ENCODE measurements at regions not wholly inside any gene's neighbourhood (a gene's known extent, or its start where the extent isn't known, plus 50 kb on each side); places are given as distances from the start of the nearest gene placed in this dataset.

- TF ChIP-seq, protein P1, sequence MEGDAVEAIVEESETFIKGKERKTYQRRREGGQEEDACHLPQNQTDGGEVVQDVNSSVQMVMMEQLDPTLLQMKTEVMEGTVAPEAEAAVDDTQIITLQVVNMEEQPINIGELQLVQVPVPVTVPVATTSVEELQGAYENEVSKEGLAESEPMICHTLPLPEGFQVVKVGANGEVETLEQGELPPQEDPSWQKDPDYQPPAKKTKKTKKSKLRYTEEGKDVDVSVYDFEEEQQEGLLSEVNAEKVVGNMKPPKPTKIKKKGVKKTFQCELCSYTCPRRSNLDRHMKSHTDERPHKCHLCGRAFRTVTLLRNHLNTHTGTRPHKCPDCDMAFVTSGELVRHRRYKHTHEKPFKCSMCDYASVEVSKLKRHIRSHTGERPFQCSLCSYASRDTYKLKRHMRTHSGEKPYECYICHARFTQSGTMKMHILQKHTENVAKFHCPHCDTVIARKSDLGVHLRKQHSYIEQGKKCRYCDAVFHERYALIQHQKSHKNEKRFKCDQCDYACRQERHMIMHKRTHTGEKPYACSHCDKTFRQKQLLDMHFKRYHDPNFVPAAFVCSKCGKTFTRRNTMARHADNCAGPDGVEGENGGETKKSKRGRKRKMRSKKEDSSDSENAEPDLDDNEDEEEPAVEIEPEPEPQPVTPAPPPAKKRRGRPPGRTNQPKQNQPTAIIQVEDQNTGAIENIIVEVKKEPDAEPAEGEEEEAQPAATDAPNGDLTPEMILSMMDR (IDR thresholded peaks at IDR 0.05; ENCODE audit: insufficient read depth, low read depth, low read length) = no peak
- TF ChIP-seq EZH2 (IDR thresholded peaks at IDR 0.05; ENCODE audit: insufficient read depth, low read length) = no peak
Observed at GRCh38 chr10:28449926-28450325, 83.0 kb upstream of the WAC start.
